HepG2 (cell line): ENCODE measurements at regions not wholly inside any gene's neighbourhood (a gene's known extent, or its start where the extent isn't known, plus 50 kb on each side); places are given as distances from the start of the nearest gene placed in this dataset.

Experiments used
- ATAC-seq: fragments of 200-7000 bp; cut with Tn5 transposase; 3 replicates; pipeline ENCODE4 v1.9.1; 2020; ENCODE audit warnings: mild to moderate bottlenecking, moderate library complexity
- BruUV-seq: library from RNA; stranded (reverse); fragments of 400-500 nt; replicated peaks from 2 replicates; lab custom pipeline; 2021; lab: Mats Ljungman, UMichigan
- CTCF ChIA-PET: fragments of 300-600 bp; formaldehyde crosslinking; extraction: SDS; loops from one replicate; lab custom pipeline; 2021; ENCODE audit warnings: low total read pairs, inconsistent platforms, low intra/inter-chr PET ratio; lab: Yijun Ruan, JAX
- POLR2A ChIA-PET: fragments of 350-600 bp; sonication (Branson Sonifier 250); formaldehyde crosslinking; loops from one replicate; lab custom pipeline; 2020; ENCODE audit warnings: antibody characterized with exemption, inconsistent platforms; lab: Yijun Ruan, JAX
- DNase-seq: peaks from one replicate; pipeline ENCODE4 v3.0.0-alpha.2; 2015; ENCODE audit warnings: low spot score
- FAIRE-seq: peaks from 3 replicates; lab custom pipeline; 2011; peaks lifted over from hg19 to GRCh38; lab: Jason Lieb, UNC
- H2AFZ ChIP-seq: one replicate; pipeline ENCODE4 v1.6.1; 2011; ENCODE audit warnings: low read length, inconsistent platforms
- H3K27ac ChIP-seq: fragments of 300-600 bp; 3 replicates; pipeline ENCODE4 v1.8.0; 2011; ENCODE audit warnings: mixed run types, mild to moderate bottlenecking, mixed read lengths, low read length, inconsistent platforms; ENCODE audit not compliant: insufficient read depth; ENCODE audit errors: extremely low read length
- H3K27me3 ChIP-seq, 2 experiments: fragments of 200-600 bp in 1 of 2; 2 replicates in 1 of 2; 3 replicates in 1 of 2; pipeline versions ENCODE4 v1.6.0 to v1.8.0; 2011; ENCODE audit warnings: low read length in 2 of 2, mild to moderate bottlenecking in 2 of 2, moderate library complexity in 2 of 2, inconsistent platforms in 1 of 2; ENCODE audit not compliant: insufficient read depth in 2 of 2, control insufficient read depth in 1 of 2
- H3K36me3 ChIP-seq, 2 experiments: fragments of 200-600 bp in 1 of 2; replicated peaks in 1 of 2; 2 replicates in 1 of 2; 3 replicates in 1 of 2; pipeline versions ENCODE4 v1.5.1 to v1.8.0; 2011; ENCODE audit warnings: low read length in 2 of 2, inconsistent platforms in 1 of 2; ENCODE audit not compliant: insufficient read depth in 2 of 2, control insufficient read depth in 1 of 2
- H3K4me1 ChIP-seq: 2 replicates; pipeline ENCODE4 v1.5.1; 2012; ENCODE audit warnings: low read length, inconsistent platforms; ENCODE audit not compliant: insufficient read depth
- H3K4me2 ChIP-seq: 2 replicates; pipeline ENCODE4 v1.6.0; 2011; ENCODE audit warnings: low read depth, low read length, inconsistent platforms
- H3K4me3 ChIP-seq, 3 experiments: fragments of 200-600 bp in 1 of 3; sonication (generic), shearing (Covaris generic) in 1 of 3; replicated peaks in 1 of 3; 2 replicates each; pipeline ENCODE4 v1.5.1; 2011 to 2016; ENCODE audit warnings: low read length in 3 of 3, inconsistent platforms in 2 of 3, low read depth in 2 of 3, mild to moderate bottlenecking in 2 of 3, control low read depth in 1 of 3, mixed read lengths in 1 of 3; ENCODE audit not compliant: insufficient read depth in 1 of 3
- H3K79me2 ChIP-seq: one replicate; pipeline ENCODE4 v1.6.1; 2011; ENCODE audit warnings: low read length, inconsistent platforms; ENCODE audit not compliant: insufficient read depth
- H3K9ac ChIP-seq: 2 replicates; pipeline ENCODE4 v1.6.0; 2011; ENCODE audit warnings: mild to moderate bottlenecking, low read depth, low read length, inconsistent platforms; ENCODE audit not compliant: insufficient read depth
- H3K9me3 ChIP-seq: 2 replicates; pipeline ENCODE4 v1.5.1; 2012; ENCODE audit warnings: mild to moderate bottlenecking, low read length
- H4K20me1 ChIP-seq: 2 replicates; pipeline ENCODE4 v1.6.0; 2011; ENCODE audit warnings: inconsistent platforms, mild to moderate bottlenecking, low read length, moderate library complexity; ENCODE audit not compliant: insufficient read depth
- BATF2 ChIP-seq: sonication (generic); formaldehyde crosslinking; IDR thresholded peaks from 2 replicates; pipeline ENCODE4 v1.8.0; 2022; ENCODE audit warnings: mild to moderate bottlenecking, missing genetic modification reagents, moderate library complexity
- DMAP1 ChIP-seq: IDR thresholded peaks from 2 replicates; pipeline ENCODE4 v1.6.1; 2016
- HOXA7 ChIP-seq: sonication (generic); formaldehyde crosslinking; IDR thresholded peaks from 2 replicates; pipeline ENCODE4 v1.8.1; 2022; ENCODE audit warnings: mild to moderate bottlenecking, missing genetic modification reagents, moderate library complexity
- MAFF ChIP-seq: IDR thresholded peaks from 2 replicates; pipeline ENCODE4 v1.6.1; 2011; ENCODE audit warnings: low read depth, low read length, improper control_type of control experiment
- MAFK ChIP-seq, 2 experiments: IDR thresholded peaks in 1 of 2; conservative IDR thresholded peaks in 1 of 2; 2 replicates each; pipeline ENCODE4 v1.6.1; 2011; ENCODE audit warnings: improper control_type of control experiment in 2 of 2, low read length in 2 of 2
- MATR3 ChIP-seq: sonication (generic); formaldehyde crosslinking; IDR thresholded peaks from 2 replicates; pipeline ENCODE4 v1.4.0; 2020; ENCODE audit warnings: missing genetic modification reagents
- SMC3 ChIP-seq: IDR thresholded peaks from 2 replicates; pipeline ENCODE4 v1.6.1; 2011; ENCODE audit warnings: low read length, improper control_type of control experiment
- STAG1 ChIP-seq: sonication (generic); formaldehyde crosslinking; IDR thresholded peaks from 2 replicates; pipeline ENCODE4 v1.4.0; 2020; ENCODE audit warnings: missing genetic modification reagents
- U2AF1 ChIP-seq: fragments of 200-400 bp; formaldehyde crosslinking; optimal IDR thresholded peaks from 2 replicates; pipeline ENCODE3; 2017; ENCODE audit warnings: mild to moderate bottlenecking, low read depth, low read length
- WIZ ChIP-seq: sonication (generic); formaldehyde crosslinking; IDR thresholded peaks from 2 replicates; pipeline ENCODE4 v1.5.1; 2020; ENCODE audit warnings: mild to moderate bottlenecking, missing genetic modification reagents
- ZBTB46 ChIP-seq: sonication (generic); formaldehyde crosslinking; IDR thresholded peaks from 2 replicates; pipeline ENCODE4 v1.4.0; 2020; ENCODE audit warnings: mild to moderate bottlenecking, missing genetic modification reagents, borderline replicate concordance
- ZNF430 ChIP-seq: sonication (generic); formaldehyde crosslinking; IDR thresholded peaks from 2 replicates; pipeline ENCODE4 v1.9.0; 2021; ENCODE audit warnings: mild to moderate bottlenecking, missing genetic modification reagents
- ZNF460 ChIP-seq: sonication (generic); formaldehyde crosslinking; IDR thresholded peaks from 2 replicates; pipeline ENCODE4 v1.5.1; 2020; ENCODE audit warnings: missing genetic modification reagents, mild to moderate bottlenecking, borderline replicate concordance
- ZNF605 ChIP-seq: sonication (generic); formaldehyde crosslinking; IDR thresholded peaks from 2 replicates; pipeline ENCODE4 v1.8.0; 2022; ENCODE audit warnings: mild to moderate bottlenecking, missing genetic modification reagents
- ZNF616 ChIP-seq: sonication (generic); formaldehyde crosslinking; IDR thresholded peaks from 2 replicates; pipeline ENCODE4 v1.5.0; 2020; ENCODE audit warnings: low read depth, mild to moderate bottlenecking, missing genetic modification reagents
- WGBS: methylation state at CpG from one replicate; pipeline ENCODE4 v1.1.6; 2017; ENCODE audit warnings: low lambda C conversion rate; 5-methylcytosine and 5-hydroxymethylcytosine counted together
- in situ Hi-C: cut with HindIII; loops from 2 replicates; pipeline ENCODE4 v1.10.0; 2017; ENCODE audit warnings: low pct_unique_long_range_greater_than_20kb; ENCODE audit not compliant: extremely low pct_ligation_motif_present
- intact Hi-C: fragments of 100-400 bp; cut with micrococcal nuclease; formaldehyde crosslinking; loops from one replicate; pipeline ENCODE4 v1.10.0; 2022; ENCODE audit not compliant: unreplicated experiment

GRCh38 chr10:10881117-10881813, 136.4 kb upstream of the CELF2 start:
- H3K4me1 ChIP-seq = no peaks in the 10 kb centered on the region
- no peaks in the 10 kb centered on the region for H3K79me2 ChIP-seq
- no peaks in the 10 kb centered on the region for H3K36me3 ChIP-seq
- no peaks in the 10 kb centered on the region for H4K20me1 ChIP-seq
- H3K4me3 ChIP-seq = no peak overlapping the region
- 2% methylated on average over 6 of the region's 6 CpGs for WGBS
- in situ Hi-C loops = no loop called here
- DNase-seq = no peak
- H3K4me2 ChIP-seq = no peak overlapping the region
- ATAC-seq = no peak
- H3K27ac ChIP-seq = no peak overlapping the region
- CTCF ChIA-PET = no interaction called here
- intact Hi-C loops = no loop called here
- no peak for FAIRE-seq
- TF ChIP-seq BATF2 (CRISPR knock-in tag) (no peak), HOXA7 (CRISPR knock-in tag) (no peak), MAFF (peak; percentile 55), MATR3 (CRISPR knock-in tag) (no peak), MAFK (conservative IDR thresholded peaks at IDR 0.05 in 1 of 2, IDR thresholded peaks at IDR 0.05 in 1 of 2; ENCODE audit: low read length in 2 of 2) (peak in 1 of 2 experiments; percentile 74; a peak in 2 of 4 replicates)
- TF ChIP-seq, all 625 proteins: peak for 2
- BruUV-seq = no TSS peak
- POLR2A ChIA-PET = no interaction called here
- Histone ChIP-seq H3K9ac (no peak overlapping the region), H3K27me3 (no peaks in the 10 kb centered on the region), H3K9me3 (0 out of 2 replicates have a peak, but pooled peaks cover 10% of the 10 kb centered on the region), H2AFZ (no peak overlapping the region)

GRCh38 chr10:10883737-10884136, 133.9 kb upstream of the CELF2 start:
- Histone ChIP-seq H3K36me3 (no peaks in the 10 kb centered on the region), H4K20me1 (no peaks in the 10 kb centered on the region), H3K4me3 (no peak overlapping the region), H3K9ac (no peak overlapping the region), H2AFZ (no peak overlapping the region), H3K27me3 (no peaks in the 10 kb centered on the region), H3K27ac (no peak overlapping the region), H3K4me2 (no peak overlapping the region), H3K4me1 (no peaks in the 10 kb centered on the region), H3K79me2 (no peaks in the 10 kb centered on the region), H3K9me3 (0 out of 2 replicates have a peak, but pooled peaks cover 10% of the 10 kb centered on the region)
- ATAC-seq (no peak), DNase-seq (no peak), FAIRE-seq (no peak)
- CTCF ChIA-PET = no interaction called here
- intact Hi-C loops (no loop called here), in situ Hi-C loops (no loop called here)
- 0% methylated on average over 1 of the region's 1 CpG for WGBS
- no TSS peak for BruUV-seq
- POLR2A ChIA-PET = no interaction called here
- TF ChIP-seq U2AF1 (no peak), WIZ (CRISPR knock-in tag) (no peak), ZNF605 (CRISPR knock-in tag) (no peak), ZNF460 (no peak), ZBTB46 (CRISPR knock-in tag) (no peak), ZNF430 (CRISPR knock-in tag) (no peak), SMC3 (no peak), ZNF616 (CRISPR knock-in tag) (no peak), DMAP1 (CRISPR knock-in tag) (no peak), STAG1 (CRISPR knock-in tag) (no peak)
